HL-60 (cell line): ENCODE measurements at regions not wholly inside any gene's neighbourhood (a gene's known extent, or its start where the extent isn't known, plus 50 kb on each side); places are given as distances from the start of the nearest gene placed in this dataset.

Experiments
- DNase-seq, 2 experiments: peaks; one replicate each; pipeline ENCODE4 v3.0.0-alpha.2; 2010 to 2020; ENCODE audit warnings: low read depth in 1 of 2, low spot score in 1 of 2
- H3K27ac ChIP-seq: fragments of 250-450 bp; sonication (Bioruptor Pico); replicated peaks from 2 replicates; pipeline ENCODE4 v1.5.1; 2020; ENCODE audit warnings: mild to moderate bottlenecking, moderate library complexity
- H3K27me3 ChIP-seq: fragments of 250-450 bp; sonication (Bioruptor Pico); 2 replicates; pipeline ENCODE4 v1.5.1; 2021; ENCODE audit warnings: mild to moderate bottlenecking, moderate library complexity; ENCODE audit not compliant: insufficient read depth, poor library complexity, severe bottlenecking
- H3K4me3 ChIP-seq: replicated peaks from 2 replicates; pipeline ENCODE4 v1.5.1; 2011; ENCODE audit warnings: mild to moderate bottlenecking, control low read depth, low read length; ENCODE audit not compliant: insufficient read depth
- GABPA ChIP-seq: IDR thresholded peaks from 2 replicates; pipeline ENCODE4 v1.6.1; 2012; ENCODE audit warnings: low read depth
- POLR2AphosphoS5 ChIP-seq: IDR thresholded peaks from 2 replicates; pipeline ENCODE4 v1.6.1; 2012; ENCODE audit warnings: low read depth
- SPI1 ChIP-seq: IDR thresholded peaks from 2 replicates; pipeline ENCODE4 v1.6.1; 2012; ENCODE audit warnings: low read depth, mild to moderate bottlenecking, borderline replicate concordance
- TF ChIP-seq, protein P1 (sequence below): IDR thresholded peaks from one replicate; pipeline ENCODE4 v1.5.1; 2011; ENCODE audit warnings: low read length, control low read depth, inconsistent platforms; ENCODE audit not compliant: insufficient read depth
- TF ChIP-seq, protein P2 (sequence below): IDR thresholded peaks from 2 replicates; pipeline ENCODE4 v1.6.1; 2012; ENCODE audit warnings: low read depth; ENCODE audit not compliant: insufficient replicate concordance

DNA sequence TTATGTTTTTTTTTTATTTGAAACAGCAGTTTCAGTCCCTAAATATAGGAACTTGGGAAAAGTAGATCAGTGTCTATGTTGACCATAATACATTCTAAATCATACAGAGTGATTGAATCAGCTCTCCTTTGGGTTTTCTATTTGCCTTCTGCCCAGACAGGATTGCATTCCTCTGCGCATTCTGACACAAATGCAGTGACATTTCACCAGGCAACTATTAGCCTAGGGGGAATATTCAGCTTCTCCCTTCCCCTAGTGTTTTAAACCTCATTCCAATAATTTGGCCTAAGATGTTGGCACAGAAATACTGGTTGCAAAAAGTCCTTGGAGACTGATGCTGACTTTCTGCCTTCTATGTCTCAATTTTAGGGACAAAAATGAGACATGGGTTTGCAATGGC, 172.8 kb downstream of the PTGER3 start:
- no peak for DNase-seq
- TF ChIP-seq POLR2AphosphoS5 (no peak), SPI1 (no peak), GABPA (no peak)
- TF ChIP-seq, protein P1, sequence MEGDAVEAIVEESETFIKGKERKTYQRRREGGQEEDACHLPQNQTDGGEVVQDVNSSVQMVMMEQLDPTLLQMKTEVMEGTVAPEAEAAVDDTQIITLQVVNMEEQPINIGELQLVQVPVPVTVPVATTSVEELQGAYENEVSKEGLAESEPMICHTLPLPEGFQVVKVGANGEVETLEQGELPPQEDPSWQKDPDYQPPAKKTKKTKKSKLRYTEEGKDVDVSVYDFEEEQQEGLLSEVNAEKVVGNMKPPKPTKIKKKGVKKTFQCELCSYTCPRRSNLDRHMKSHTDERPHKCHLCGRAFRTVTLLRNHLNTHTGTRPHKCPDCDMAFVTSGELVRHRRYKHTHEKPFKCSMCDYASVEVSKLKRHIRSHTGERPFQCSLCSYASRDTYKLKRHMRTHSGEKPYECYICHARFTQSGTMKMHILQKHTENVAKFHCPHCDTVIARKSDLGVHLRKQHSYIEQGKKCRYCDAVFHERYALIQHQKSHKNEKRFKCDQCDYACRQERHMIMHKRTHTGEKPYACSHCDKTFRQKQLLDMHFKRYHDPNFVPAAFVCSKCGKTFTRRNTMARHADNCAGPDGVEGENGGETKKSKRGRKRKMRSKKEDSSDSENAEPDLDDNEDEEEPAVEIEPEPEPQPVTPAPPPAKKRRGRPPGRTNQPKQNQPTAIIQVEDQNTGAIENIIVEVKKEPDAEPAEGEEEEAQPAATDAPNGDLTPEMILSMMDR = no peak
- TF ChIP-seq, protein P2, sequence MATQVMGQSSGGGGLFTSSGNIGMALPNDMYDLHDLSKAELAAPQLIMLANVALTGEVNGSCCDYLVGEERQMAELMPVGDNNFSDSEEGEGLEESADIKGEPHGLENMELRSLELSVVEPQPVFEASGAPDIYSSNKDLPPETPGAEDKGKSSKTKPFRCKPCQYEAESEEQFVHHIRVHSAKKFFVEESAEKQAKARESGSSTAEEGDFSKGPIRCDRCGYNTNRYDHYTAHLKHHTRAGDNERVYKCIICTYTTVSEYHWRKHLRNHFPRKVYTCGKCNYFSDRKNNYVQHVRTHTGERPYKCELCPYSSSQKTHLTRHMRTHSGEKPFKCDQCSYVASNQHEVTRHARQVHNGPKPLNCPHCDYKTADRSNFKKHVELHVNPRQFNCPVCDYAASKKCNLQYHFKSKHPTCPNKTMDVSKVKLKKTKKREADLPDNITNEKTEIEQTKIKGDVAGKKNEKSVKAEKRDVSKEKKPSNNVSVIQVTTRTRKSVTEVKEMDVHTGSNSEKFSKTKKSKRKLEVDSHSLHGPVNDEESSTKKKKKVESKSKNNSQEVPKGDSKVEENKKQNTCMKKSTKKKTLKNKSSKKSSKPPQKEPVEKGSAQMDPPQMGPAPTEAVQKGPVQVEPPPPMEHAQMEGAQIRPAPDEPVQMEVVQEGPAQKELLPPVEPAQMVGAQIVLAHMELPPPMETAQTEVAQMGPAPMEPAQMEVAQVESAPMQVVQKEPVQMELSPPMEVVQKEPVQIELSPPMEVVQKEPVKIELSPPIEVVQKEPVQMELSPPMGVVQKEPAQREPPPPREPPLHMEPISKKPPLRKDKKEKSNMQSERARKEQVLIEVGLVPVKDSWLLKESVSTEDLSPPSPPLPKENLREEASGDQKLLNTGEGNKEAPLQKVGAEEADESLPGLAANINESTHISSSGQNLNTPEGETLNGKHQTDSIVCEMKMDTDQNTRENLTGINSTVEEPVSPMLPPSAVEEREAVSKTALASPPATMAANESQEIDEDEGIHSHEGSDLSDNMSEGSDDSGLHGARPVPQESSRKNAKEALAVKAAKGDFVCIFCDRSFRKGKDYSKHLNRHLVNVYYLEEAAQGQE = no peak
- Histone ChIP-seq H3K27ac (no peak overlapping the region), H3K27me3 (no peaks in the 10 kb centered on the region), H3K4me3 (no peak overlapping the region)

DNA sequence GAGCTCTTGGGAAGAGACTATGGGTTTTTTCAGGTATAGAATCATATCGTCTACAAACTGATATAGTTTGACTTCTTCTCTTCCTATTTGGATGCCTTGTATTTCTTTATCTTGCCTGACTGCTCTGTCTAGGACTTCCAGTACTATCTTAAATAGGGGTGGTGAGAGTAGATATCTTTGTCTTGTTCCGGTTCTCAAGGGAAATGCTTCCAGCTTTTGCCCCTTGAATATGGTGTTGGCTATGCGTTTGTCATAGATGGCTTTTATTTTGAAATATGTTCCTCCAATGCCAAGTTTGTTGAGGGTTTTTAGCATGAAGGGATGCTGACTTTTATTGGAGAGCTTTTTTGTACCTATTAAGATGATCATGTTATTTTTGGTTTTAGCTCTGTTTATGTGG, 170.3 kb downstream of the PTGER3 start:
- no peak overlapping the region for H3K4me3 ChIP-seq
- H3K27ac ChIP-seq = no peak overlapping the region
- TF ChIP-seq, protein P1 = no peak
- TF ChIP-seq POLR2AphosphoS5 = no peak
- TF ChIP-seq GABPA = no peak
- H3K27me3 ChIP-seq = no peaks in the 10 kb centered on the region
- DNase-seq = no peak

DNA sequence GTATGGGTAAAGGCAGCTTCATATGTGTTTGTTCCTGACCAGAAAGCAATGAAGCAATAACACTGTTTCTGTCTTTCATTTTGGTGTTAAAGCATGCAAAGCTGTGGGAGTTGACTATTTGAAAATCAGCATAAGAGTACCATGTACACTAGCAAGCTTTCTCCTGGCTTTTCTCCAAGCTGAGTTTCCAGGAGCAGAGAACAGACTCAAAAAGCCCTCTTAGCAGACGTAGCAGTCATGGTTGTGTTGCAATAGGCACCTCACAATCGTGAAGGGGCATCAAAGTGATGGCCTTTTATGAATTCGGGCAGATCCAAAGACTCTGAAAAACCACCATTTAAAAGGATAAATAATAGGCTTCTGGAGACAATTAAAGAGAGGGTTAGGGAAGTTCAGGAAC, 159.7 kb downstream of the PTGER3 start:
- Histone ChIP-seq H3K4me3 (no peak overlapping the region), H3K27ac (no peak overlapping the region), H3K27me3 (no peaks in the 10 kb centered on the region)
- TF ChIP-seq, protein P2 = no peak
- TF ChIP-seq SPI1 = no peak
- TF ChIP-seq POLR2AphosphoS5 = no peak
- TF ChIP-seq GABPA = no peak
- TF ChIP-seq, protein P1 = no peak
- no peak for DNase-seq

DNA sequence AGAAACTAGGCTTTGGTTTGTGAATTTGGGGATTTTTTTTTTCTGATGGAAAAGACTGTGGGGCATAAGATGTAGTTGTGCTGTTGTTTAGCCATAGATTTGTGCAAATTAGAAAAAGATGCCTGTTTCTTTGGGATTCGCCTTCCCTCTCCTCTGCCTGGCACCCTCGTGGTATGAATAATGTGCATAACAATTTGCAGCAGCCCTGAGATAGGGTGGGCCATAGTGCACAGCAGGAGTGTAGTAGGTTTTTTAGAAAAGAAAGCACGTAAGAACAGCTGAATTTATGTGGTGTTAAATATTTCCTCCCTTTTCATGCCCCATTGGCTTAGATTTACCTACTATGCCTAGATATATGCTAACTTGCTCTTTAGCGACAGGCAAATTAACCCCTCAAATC, 158.9 kb downstream of the PTGER3 start:
- Histone ChIP-seq H3K27ac (no peak overlapping the region), H3K27me3 (no peaks in the 10 kb centered on the region), H3K4me3 (no peak overlapping the region)
- TF ChIP-seq POLR2AphosphoS5 (no peak), SPI1 (no peak), GABPA (no peak)
- TF ChIP-seq, protein P2 = no peak
- TF ChIP-seq, protein P1 = no peak
- DNase-seq = no peak
